Keratinocyte (primary cell): ENCODE measurements at regions not wholly inside any gene's neighbourhood (a gene's known extent, or its start where the extent isn't known, plus 50 kb on each side); places are given as distances from the start of the nearest gene placed in this dataset.

Experiments used
- CTCF ChIP-seq, 3 experiments: IDR thresholded peaks in 1 of 3; conservative IDR thresholded peaks in 1 of 3; optimal IDR thresholded peaks in 1 of 3; 2 replicates in 2 of 3; 3 replicates in 1 of 3; pipeline versions ENCODE3 to v1.5.1; 2011; ENCODE audit warnings: low read length in 3 of 3, mild to moderate bottlenecking in 3 of 3, moderate library complexity in 2 of 3, control low read depth in 1 of 3, inconsistent platforms in 1 of 3; ENCODE audit not compliant: insufficient read depth in 2 of 3; ENCODE audit errors: extremely low read depth in 1 of 3
- EZH2 ChIP-seq: IDR thresholded peaks from one replicate; pipeline ENCODE4 v1.6.1; 2012; ENCODE audit warnings: inconsistent platforms, mild to moderate bottlenecking, low read length, moderate library complexity

GRCh38 chr4:32184186-32184585 lies 1464.0 kb downstream of the PCDH7 start:
- TF ChIP-seq CTCF (optimal IDR thresholded peaks at IDR 0.05 in 1 of 3, IDR thresholded peaks at IDR 0.05 in 1 of 3, conservative IDR thresholded peaks at IDR 0.05 in 1 of 3; ENCODE audit: extremely low read depth in 1 of 3, insufficient read depth in 2 of 3, low read length in 3 of 3) (no peak), EZH2 (no peak)
